SW 1271 (cell line): ENCODE measurements at regions not wholly inside any gene's neighbourhood (a gene's known extent, or its start where the extent isn't known, plus 50 kb on each side); places are given as distances from the start of the nearest gene placed in this dataset.
"Not testable (repeated sequence)": the region's sequence is repeated elsewhere in the genome, so short reads cannot be mapped to it uniquely, and the experiment has no call there.

Source experiments
- DNase-seq, 2 experiments: peaks; one replicate each; lab custom pipeline; 2025; lab: John Stamatoyannopoulos, UW

DNA sequence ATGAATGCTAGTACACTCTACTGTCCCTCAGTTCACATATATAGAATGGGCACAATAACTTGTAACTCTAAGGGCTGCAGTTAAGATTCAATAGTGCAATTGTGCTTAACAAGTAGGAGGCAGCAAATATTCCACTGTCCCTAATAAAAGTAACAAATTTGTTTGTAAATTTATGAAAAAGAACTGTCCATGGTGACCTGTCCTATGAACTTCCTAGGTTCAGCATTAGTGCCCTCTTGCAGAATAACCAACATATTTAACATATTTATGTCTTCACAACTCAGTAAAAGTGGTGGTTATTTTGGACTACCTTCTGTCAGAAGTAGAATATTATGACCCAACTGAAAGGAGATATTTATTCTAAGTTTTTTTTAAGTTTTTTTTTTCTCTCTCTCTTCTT is 327.8 kb downstream of the CENPW start:
- no peak for DNase-seq

DNA sequence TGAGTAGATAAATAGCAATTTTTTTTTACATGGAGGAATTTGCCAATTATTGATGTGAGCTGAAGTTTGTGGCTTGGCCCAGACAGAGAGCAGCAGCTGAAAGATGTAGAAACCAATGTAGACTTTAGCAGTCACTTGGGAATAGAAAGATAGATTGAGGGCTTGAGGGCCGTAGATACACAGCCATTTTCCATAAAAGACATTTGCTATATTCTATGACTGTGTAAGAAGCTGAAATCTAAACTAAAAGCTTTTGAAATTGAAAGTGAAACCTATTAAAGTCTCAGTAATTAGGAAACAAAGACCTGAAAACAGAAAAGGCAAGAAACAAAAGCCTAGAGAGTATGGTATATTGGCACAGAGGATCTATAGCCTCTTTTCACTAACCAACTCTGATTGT is 332.7 kb downstream of the CENPW start:
- no peak for DNase-seq

DNA sequence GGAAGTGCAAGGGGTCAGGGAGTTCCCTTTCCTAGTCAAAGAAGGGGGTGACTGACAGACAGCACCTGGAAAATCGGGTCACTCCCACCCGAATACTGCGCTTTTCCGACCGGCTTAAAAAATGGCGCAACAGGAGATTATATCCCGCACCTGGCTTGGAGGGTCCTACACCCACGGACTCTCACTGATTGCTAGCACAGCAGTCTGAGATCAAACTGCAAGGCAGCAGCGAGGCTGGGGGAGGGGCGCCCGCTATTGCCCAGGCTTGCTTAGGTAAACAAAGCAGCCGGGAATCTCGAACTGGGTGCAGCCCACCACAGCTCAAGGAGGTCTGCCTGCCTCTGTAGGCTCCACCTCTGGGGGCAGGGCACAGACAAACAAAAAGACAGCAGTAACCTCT is 333.8 kb downstream of the CENPW start:
- not testable (repeated sequence) for DNase-seq

DNA sequence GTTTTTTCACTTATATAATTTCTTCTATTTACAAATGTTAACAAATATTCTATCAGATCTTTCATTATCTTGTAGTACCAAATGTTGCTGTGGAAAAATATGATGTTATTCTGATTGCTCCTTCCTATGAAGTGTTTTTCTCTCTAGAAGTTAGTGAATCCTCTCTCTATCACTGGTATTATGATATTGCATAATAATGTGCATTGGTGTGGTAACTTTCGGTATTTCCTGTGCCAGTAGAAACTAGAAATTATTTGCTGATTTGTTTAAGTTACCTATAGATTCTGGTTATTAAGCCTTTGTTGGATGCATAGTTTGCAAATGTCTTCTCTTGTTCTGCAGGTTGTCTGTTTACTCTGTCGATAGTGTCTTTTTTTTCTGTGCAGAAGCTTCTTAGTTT is 342.5 kb downstream of the CENPW start:
- no peak for DNase-seq

DNA sequence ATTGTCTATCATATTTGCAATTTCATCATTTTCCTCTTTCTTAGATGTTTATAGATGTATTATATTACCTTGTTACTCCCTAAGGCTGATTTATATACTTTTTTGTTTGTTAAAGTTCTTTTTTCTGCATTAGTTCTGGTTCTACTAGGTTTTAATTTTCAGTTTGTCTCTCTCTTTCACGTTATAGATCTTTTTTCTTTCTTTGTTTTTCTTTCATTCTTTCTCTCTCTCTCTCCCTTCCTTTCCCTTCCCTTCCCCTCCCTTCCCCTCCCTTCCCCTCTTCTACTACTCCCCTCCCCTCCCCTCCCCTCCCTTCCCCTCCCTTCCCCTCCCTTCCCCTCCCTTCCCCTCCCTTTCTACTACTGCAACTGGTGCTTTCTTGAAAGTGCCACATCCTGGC is 345.3 kb downstream of the CENPW start:
- no peak for DNase-seq

DNA sequence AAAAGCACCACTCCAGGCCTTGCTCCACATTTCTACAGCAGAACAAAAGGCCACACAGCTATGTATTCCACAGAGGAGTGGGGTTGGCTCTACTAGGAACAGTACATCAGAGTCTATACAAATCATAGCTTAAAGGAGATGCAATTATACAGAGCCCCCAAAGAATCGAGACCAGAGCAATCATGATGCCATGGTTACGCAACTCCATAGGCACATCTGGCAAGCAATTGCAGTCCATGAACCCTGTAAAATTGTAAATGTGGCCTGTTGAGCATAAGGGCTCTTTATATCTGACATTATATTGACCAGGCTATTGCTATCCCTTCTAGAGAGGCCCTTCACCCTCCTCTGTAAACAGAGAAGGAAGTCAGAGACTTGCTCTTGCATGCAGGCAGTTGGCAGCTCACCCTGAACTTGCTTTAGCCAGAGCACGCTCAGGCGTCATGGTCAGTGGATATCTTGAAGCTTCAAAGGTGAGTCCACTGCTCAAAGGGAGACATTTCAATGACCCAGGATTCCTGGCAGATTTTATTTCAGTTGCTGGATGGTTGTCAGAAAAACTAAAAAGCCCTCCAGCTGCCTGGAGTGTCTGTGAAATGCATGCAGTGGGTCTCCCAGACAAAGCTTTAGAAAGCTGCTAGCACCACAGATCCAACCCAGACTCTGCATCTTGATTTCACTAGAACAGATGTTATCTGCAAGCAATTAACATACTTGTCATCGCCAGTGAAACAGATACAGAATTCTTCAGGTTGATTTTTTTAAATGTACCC is 357.2 kb downstream of the CENPW start:
- DNase-seq = no peak

DNA sequence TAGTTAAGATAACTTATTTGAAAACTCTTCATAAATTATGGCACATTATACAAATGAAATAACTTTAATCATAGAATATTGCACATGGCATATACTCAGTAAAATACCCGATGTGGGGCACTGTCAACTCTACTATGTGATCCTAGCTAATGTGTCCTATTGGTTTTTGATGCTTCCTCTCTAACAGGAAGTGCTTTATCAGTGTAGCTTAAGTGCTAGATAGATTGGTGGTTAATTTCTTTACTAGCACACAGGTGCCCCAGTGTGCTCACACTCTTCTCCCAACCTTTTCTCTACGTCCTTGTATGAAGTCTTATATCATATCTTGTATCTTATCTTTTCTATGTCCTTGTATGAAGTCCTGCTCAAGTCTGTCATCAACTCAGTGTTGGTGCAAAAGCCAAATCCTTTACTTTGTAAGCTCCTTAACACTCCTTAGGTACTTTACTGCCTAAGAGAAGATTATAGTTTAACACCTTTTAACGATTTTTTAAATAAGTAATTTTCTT is 358.9 kb downstream of the CENPW start:
- DNase-seq = no peak

DNA sequence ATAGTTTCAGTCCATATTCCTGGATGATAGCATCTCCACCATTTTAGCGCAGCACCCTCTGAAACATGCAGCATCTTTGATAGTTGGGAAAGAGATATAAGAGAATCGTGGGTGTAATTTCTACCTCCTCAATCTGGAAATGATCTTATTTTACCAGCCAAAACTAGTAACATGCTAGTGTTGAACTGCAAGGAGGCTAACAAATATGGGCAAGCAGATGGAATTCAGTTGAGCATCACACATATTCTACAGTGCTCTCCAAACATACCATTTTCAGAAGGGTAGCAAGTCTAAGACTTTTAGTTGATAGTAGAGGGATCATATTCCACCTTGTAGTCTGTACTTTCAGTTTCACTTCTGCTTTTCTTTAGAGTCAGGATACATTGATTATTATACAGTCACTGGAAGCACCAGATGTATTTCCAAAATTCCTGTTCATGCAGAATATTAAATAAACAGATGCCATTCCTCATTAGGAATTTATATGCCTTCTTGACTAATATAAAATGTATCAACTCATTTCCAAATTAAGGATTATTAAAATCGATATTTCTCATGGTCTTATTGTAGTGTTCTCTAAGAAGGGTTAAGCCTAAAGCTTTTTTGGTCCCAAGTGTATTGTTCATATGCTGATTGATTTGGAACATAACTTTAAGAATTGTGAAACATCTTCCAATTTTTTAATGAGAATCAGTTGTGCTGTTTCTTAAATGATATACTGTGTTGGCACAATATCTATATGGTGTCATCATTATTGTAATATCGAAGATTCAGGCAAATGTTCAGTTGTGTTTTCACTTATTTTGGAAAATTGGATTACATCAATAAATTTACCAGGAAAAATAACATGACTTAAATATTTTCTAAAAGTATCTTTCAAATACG is 362.0 kb downstream of the CENPW start:
- peak in 1 of 2 experiments; percentile 6 for DNase-seq

GRCh38 chr6:126716032-126716431 is 376.1 kb downstream of the CENPW start:
- DNase-seq = no peak

DNA sequence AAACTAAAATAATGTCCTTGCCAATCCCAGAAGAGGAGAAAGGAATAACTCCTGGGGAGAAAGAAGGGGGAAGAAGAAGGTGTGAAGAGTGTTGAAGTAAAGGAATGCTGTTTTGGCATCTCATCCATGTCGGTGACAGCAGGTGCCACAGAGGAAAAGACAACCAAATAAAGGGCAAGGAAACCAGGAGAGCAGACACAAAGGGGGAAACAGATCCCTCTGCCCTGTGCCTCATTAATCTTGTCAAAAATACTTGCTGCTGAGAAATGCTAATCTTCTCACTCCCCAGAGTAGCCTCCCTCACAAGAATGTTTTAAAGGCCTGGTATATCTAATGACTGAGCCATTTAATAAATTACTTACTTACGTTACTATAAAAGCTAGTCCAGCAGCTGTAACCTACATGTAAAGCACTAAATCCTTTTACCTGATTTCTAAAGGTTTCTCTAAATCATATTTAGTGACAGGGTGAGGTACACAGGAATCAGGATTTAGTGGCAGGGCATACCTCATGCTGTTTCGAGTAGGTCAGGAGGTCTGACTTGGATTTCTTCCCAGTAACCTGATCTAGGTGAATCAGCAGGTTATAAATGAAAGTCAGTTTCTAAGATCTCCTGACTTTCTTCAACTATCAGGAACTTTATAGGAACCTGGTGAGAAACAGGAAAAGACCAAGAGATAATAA is 377.1 kb downstream of the CENPW start:
- DNase-seq = no peak

DNA sequence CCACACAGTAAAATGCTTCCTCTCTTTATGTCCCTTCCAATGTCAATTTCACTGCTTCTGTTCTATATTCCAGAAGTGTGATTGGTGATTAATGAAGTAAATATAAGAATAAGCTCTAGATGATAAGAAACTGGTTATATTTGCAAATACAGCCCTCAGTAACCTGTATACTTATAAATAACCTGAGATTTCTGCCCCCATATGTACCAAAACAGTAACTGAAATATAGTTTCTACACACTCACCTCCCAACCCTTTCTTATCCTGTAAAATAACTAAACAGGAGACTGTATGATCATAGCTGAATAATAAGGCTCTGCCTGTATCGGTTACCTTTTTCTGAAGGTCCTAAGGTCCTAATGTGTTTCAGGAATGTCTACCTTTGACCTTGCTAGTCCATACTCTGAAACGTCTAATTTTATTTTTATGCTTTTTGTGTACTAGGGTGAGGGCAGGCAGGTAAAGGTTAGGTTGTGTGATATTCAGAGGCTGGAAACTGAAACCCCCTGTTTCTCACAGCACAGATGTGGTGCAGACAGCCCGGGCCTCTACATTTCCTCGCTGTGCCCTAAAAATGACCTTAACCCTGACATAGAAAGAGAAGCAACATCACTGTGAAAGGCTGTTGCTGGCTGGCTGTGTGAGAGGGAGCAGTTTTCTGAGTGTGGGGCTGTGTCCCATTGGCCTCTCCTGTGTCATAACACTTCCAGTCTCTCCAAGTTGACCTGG is 378.8 kb downstream of the CENPW start:
- no peak for DNase-seq

- no peak for DNase-seq
Measured at GRCh38 chr6:126720304-126720703, 380.4 kb downstream of the CENPW start.

DNA sequence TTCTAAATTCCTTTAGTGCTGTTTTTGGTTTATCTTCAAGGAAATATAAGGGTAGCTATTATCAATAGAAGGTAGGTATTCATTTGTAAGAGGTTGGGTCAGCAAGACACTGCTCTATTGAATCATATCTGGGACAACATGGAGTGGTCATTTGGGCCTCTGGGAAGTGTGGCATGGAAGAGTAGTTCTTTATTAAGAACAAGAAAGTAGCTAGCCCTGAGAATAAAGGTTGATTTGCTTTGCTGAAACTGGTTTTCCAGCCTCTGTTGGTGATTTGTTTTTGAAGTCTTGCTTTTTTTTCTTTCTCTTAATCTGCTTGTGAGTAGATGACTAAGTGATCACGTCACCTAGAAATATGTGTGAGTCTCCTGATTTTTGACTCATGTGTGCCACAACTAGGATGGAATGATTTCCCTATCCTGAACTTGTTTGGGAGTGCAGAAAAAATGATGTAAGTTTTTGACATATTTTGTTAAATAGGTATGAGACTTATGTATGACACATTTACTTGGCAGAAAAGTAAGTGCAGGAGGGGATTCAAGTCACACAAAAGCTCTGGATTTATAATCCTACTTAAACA is 381.8 kb downstream of the CENPW start:
- DNase-seq = peak; percentile 41 to 49

GRCh38 chr6:126722411-126722810 is 382.5 kb downstream of the CENPW start:
- DNase-seq = no peak

- no peak for DNase-seq
Measured at GRCh38 chr6:126723541-126724170, 383.7 kb downstream of the CENPW start.

DNA sequence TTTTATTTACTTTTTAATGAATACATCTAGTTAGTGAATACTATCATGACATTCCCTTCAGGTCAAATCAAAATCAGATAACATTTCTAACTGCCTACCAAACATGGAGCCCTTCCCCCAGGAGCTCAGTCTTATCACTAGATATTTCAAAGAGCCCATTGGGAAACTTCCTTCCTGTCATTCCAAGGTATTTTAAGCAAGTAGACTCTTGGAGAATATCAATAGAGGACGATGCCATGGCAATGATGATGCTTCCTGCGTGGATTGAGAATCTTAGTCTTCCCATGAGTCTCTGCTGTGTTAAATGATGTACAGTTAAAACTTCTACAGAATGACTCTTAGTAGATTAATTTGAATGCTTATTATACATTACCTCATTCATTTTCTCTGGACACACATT is 384.9 kb downstream of the CENPW start:
- no peak for DNase-seq

GRCh38 chr6:126726454-126726853 is 386.5 kb downstream of the CENPW start:
- DNase-seq = not testable (repeated sequence)

DNA sequence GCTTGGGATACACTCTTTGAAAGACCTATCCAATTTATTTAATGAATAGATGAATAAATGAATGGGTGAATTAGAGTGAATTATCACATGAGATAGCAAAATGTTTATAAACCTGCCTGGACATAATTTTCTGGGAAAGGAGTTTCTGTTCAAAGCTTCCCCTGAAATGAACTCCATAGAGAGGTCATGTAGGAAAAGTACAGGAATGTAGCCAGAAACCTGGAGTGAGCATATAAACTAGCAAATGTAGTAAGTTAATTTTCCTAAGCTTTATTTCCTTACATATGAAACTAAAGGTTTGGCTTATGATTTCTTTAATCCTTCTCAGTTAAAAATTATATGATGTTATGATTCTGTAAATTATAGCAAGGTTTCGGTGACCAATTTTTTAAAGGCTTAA is 380.3 kb upstream of the RSPO3 start:
- DNase-seq = no peak

DNA sequence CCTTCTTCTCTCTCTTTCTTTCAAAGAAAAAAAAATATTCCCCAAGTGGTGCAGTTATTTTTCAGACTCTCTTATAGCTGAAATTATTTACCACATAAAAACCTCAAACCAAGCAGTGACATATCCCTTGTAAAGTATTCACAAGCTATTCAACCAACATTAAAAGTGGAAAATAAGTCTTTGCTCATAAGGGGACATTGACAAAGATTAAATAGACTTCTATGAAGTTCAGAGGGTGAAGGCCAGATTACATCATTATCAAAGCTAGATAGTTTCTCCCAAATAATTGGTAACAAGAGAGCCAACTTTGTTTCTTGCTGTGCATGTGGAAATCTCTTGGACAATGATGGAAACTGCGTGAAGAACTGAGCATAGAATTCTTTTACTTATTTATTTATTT is 379.8 kb upstream of the RSPO3 start:
- DNase-seq = no peak

DNA sequence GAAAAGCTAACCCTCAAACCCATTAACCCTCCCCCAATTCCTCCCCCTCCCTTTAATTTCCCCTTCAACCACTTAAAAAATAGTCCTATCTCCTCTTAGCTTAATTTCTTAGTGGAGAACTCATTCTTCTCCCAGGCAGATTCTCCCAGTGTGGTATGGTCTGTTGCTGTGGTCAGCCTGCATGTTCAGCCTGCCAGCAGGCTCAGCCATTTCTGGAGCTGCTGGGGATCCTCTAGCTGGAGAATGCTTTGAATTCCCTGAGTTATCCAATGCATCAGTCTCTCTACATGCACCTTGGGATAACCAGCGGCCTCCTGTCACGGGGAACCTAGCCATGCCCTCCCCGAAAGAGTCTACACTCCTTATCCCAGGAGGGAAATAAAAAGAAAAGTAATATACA is 375.4 kb upstream of the RSPO3 start:
- DNase-seq = no peak
